ENCODE measurements at regions not wholly inside any gene's neighbourhood (a gene's known extent, or its start where the extent isn't known, plus 50 kb on each side); places are given as distances from the start of the nearest gene placed in this dataset.

GRCh38 chr10:44297963-44298362, 86.9 kb downstream of the CXCL12 start:
- TF ChIP-seq CTCF (optimal IDR thresholded peaks at IDR 0.05 in 1 of 3, IDR thresholded peaks at IDR 0.05 in 1 of 3, conservative IDR thresholded peaks at IDR 0.05 in 1 of 3; ENCODE audit: extremely low read depth in 1 of 3, insufficient read depth in 2 of 3, low read length in 3 of 3): no peak
- TF ChIP-seq EZH2 (IDR thresholded peaks at IDR 0.05; ENCODE audit: low read length): no peak
